HepG2 (cell line): ENCODE measurements at regions not wholly inside any gene's neighbourhood (a gene's known extent, or its start where the extent isn't known, plus 50 kb on each side); places are given as distances from the start of the nearest gene placed in this dataset.

Source experiments
- ATAC-seq: fragments of 200-7000 bp; cut with Tn5 transposase; 3 replicates; pipeline ENCODE4 v1.9.1; 2020; ENCODE audit warnings: mild to moderate bottlenecking, moderate library complexity
- BruUV-seq: library from RNA; stranded (reverse); fragments of 400-500 nt; replicated peaks from 2 replicates; lab custom pipeline; 2021; lab: Mats Ljungman, UMichigan
- CTCF ChIA-PET: fragments of 300-600 bp; formaldehyde crosslinking; extraction: SDS; loops from one replicate; lab custom pipeline; 2021; ENCODE audit warnings: low total read pairs, inconsistent platforms, low intra/inter-chr PET ratio; lab: Yijun Ruan, JAX
- POLR2A ChIA-PET: fragments of 350-600 bp; sonication (Branson Sonifier 250); formaldehyde crosslinking; loops from one replicate; lab custom pipeline; 2020; ENCODE audit warnings: antibody characterized with exemption, inconsistent platforms; lab: Yijun Ruan, JAX
- DNase-seq: peaks from one replicate; pipeline ENCODE4 v3.0.0-alpha.2; 2015; ENCODE audit warnings: low spot score
- FAIRE-seq: peaks from 3 replicates; lab custom pipeline; 2011; peaks lifted over from hg19 to GRCh38; lab: Jason Lieb, UNC
- H2AFZ ChIP-seq: one replicate; pipeline ENCODE4 v1.6.1; 2011; ENCODE audit warnings: low read length, inconsistent platforms
- H3K27ac ChIP-seq: fragments of 300-600 bp; 3 replicates; pipeline ENCODE4 v1.8.0; 2011; ENCODE audit warnings: mixed run types, mild to moderate bottlenecking, mixed read lengths, low read length, inconsistent platforms; ENCODE audit not compliant: insufficient read depth; ENCODE audit errors: extremely low read length
- H3K27me3 ChIP-seq, 2 experiments: fragments of 200-600 bp in 1 of 2; 2 replicates in 1 of 2; 3 replicates in 1 of 2; pipeline versions ENCODE4 v1.6.0 to v1.8.0; 2011; ENCODE audit warnings: low read length in 2 of 2, mild to moderate bottlenecking in 2 of 2, moderate library complexity in 2 of 2, inconsistent platforms in 1 of 2; ENCODE audit not compliant: insufficient read depth in 2 of 2, control insufficient read depth in 1 of 2
- H3K36me3 ChIP-seq, 2 experiments: fragments of 200-600 bp in 1 of 2; replicated peaks in 1 of 2; 2 replicates in 1 of 2; 3 replicates in 1 of 2; pipeline versions ENCODE4 v1.5.1 to v1.8.0; 2011; ENCODE audit warnings: low read length in 2 of 2, inconsistent platforms in 1 of 2; ENCODE audit not compliant: insufficient read depth in 2 of 2, control insufficient read depth in 1 of 2
- H3K4me1 ChIP-seq: 2 replicates; pipeline ENCODE4 v1.5.1; 2012; ENCODE audit warnings: low read length, inconsistent platforms; ENCODE audit not compliant: insufficient read depth
- H3K4me2 ChIP-seq: 2 replicates; pipeline ENCODE4 v1.6.0; 2011; ENCODE audit warnings: low read depth, low read length, inconsistent platforms
- H3K4me3 ChIP-seq, 3 experiments: fragments of 200-600 bp in 1 of 3; sonication (generic), shearing (Covaris generic) in 1 of 3; replicated peaks in 1 of 3; 2 replicates each; pipeline ENCODE4 v1.5.1; 2011 to 2016; ENCODE audit warnings: low read length in 3 of 3, inconsistent platforms in 2 of 3, low read depth in 2 of 3, mild to moderate bottlenecking in 2 of 3, control low read depth in 1 of 3, mixed read lengths in 1 of 3; ENCODE audit not compliant: insufficient read depth in 1 of 3
- H3K79me2 ChIP-seq: one replicate; pipeline ENCODE4 v1.6.1; 2011; ENCODE audit warnings: low read length, inconsistent platforms; ENCODE audit not compliant: insufficient read depth
- H3K9ac ChIP-seq: 2 replicates; pipeline ENCODE4 v1.6.0; 2011; ENCODE audit warnings: mild to moderate bottlenecking, low read depth, low read length, inconsistent platforms; ENCODE audit not compliant: insufficient read depth
- H3K9me3 ChIP-seq: 2 replicates; pipeline ENCODE4 v1.5.1; 2012; ENCODE audit warnings: mild to moderate bottlenecking, low read length
- H4K20me1 ChIP-seq: 2 replicates; pipeline ENCODE4 v1.6.0; 2011; ENCODE audit warnings: inconsistent platforms, mild to moderate bottlenecking, low read length, moderate library complexity; ENCODE audit not compliant: insufficient read depth
- CBFB ChIP-seq: sonication (generic); formaldehyde crosslinking; IDR thresholded peaks from 2 replicates; pipeline ENCODE4 v1.4.0; 2020; ENCODE audit warnings: missing genetic modification reagents
- GABPA ChIP-seq, 2 experiments: IDR thresholded peaks; 2 replicates each; pipeline ENCODE4 v1.6.1; 2011 to 2016; ENCODE audit warnings: low read depth in 2 of 2, low read length in 1 of 2, missing biosample characterization in 1 of 2, missing genetic modification characterization in 1 of 2
- MBD4 ChIP-seq: IDR thresholded peaks from 2 replicates; pipeline ENCODE4 v1.6.1; 2012; ENCODE audit warnings: low read length, inconsistent platforms, borderline replicate concordance
- NFE2L2 ChIP-seq: fragments of 150-350 bp; IDR thresholded peaks from 2 replicates; pipeline ENCODE4 v1.6.1; 2014; ENCODE audit warnings: low read length
- POLR2A ChIP-seq, 2 experiments: IDR thresholded peaks; 2 replicates each; pipeline ENCODE4 v1.6.1; 2011; ENCODE audit warnings: low read depth in 2 of 2, low read length in 2 of 2, mild to moderate bottlenecking in 1 of 2, moderate library complexity in 1 of 2; ENCODE audit not compliant: insufficient read depth in 1 of 2
- PRPF4 ChIP-seq: fragments of 200-400 bp; formaldehyde crosslinking; IDR thresholded peaks from 2 replicates; pipeline ENCODE4 v1.6.1; 2016; ENCODE audit warnings: low read length, low read depth; ENCODE audit not compliant: poor library complexity, severe bottlenecking
- ZNF496 ChIP-seq: sonication (generic); formaldehyde crosslinking; IDR thresholded peaks from 2 replicates; pipeline ENCODE4 v1.8.1; 2023; ENCODE audit warnings: mild to moderate bottlenecking, moderate library complexity, missing genetic modification reagents; ENCODE audit not compliant: insufficient replicate concordance
- ZNF605 ChIP-seq: sonication (generic); formaldehyde crosslinking; IDR thresholded peaks from 2 replicates; pipeline ENCODE4 v1.8.0; 2022; ENCODE audit warnings: mild to moderate bottlenecking, missing genetic modification reagents
- WGBS: methylation state at CpG from one replicate; pipeline ENCODE4 v1.1.6; 2017; ENCODE audit warnings: low lambda C conversion rate; 5-methylcytosine and 5-hydroxymethylcytosine counted together
- in situ Hi-C: cut with HindIII; loops from 2 replicates; pipeline ENCODE4 v1.10.0; 2017; ENCODE audit warnings: low pct_unique_long_range_greater_than_20kb; ENCODE audit not compliant: extremely low pct_ligation_motif_present
- intact Hi-C: fragments of 100-400 bp; cut with micrococcal nuclease; formaldehyde crosslinking; loops from one replicate; pipeline ENCODE4 v1.10.0; 2022; ENCODE audit not compliant: unreplicated experiment
- TF ChIP-seq, protein P1 (sequence below): sonication (generic); formaldehyde crosslinking; IDR thresholded peaks from 2 replicates; pipeline ENCODE4 v1.4.0; 2020; ENCODE audit warnings: missing genetic modification reagents, borderline replicate concordance

DNA sequence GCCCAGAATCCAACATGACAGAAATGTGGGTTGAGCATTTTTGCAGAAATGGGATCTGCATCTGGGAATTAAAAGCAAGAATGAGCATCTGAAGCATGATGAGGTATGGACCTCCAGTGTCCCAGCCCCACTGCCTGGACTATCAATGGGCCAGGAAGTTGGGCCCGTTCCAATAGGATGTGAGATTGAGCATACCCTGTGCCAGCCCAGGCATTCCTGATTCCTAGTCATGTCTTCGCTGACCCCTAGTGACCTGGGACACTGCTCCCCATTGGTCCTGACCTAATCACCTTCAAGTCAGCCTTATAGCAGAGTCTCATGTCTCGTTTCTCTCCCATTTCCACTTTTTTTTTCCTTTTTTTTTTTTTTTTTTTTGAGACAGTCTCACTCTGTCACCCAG is 197.4 kb upstream of the IRX2 start:
- no peak overlapping the region for H3K27ac ChIP-seq
- intact Hi-C loops, result no loop called here
- ATAC-seq (no peak), DNase-seq (no peak), FAIRE-seq (no peak)
- H3K9ac ChIP-seq, result no peak overlapping the region
- BruUV-seq, result no TSS peak
- H3K9me3 ChIP-seq, result no peaks in the 10 kb centered on the region
- H4K20me1 ChIP-seq, result no peaks in the 10 kb centered on the region
- in situ Hi-C loops, result no loop called here
- H3K36me3 ChIP-seq, result no peaks in the 10 kb centered on the region
- no peak overlapping the region for H2AFZ ChIP-seq
- POLR2A ChIA-PET, result no interaction called here
- 0% methylated on average over 2 of the region's 3 CpGs for WGBS
- H3K4me3 ChIP-seq, result no peak overlapping the region
- no peaks in the 10 kb centered on the region for H3K4me1 ChIP-seq
- TF ChIP-seq ZNF496 (CRISPR knock-in tag) (no peak), POLR2A (IDR thresholded peaks at IDR 0.05; ENCODE audit: insufficient read depth in 1 of 2, low read depth in 2 of 2, low read length in 2 of 2) (no peak), MBD4 (no peak), NFE2L2 (no peak), GABPA (IDR thresholded peaks at IDR 0.05; ENCODE audit: low read depth, low read length) (no peak), GABPA (CRISPR knock-in tag; IDR thresholded peaks at IDR 0.05; ENCODE audit: low read depth) (no peak), CBFB (CRISPR knock-in tag) (no peak), PRPF4 (no peak), ZNF605 (CRISPR knock-in tag) (no peak)
- TF ChIP-seq, protein P1, sequence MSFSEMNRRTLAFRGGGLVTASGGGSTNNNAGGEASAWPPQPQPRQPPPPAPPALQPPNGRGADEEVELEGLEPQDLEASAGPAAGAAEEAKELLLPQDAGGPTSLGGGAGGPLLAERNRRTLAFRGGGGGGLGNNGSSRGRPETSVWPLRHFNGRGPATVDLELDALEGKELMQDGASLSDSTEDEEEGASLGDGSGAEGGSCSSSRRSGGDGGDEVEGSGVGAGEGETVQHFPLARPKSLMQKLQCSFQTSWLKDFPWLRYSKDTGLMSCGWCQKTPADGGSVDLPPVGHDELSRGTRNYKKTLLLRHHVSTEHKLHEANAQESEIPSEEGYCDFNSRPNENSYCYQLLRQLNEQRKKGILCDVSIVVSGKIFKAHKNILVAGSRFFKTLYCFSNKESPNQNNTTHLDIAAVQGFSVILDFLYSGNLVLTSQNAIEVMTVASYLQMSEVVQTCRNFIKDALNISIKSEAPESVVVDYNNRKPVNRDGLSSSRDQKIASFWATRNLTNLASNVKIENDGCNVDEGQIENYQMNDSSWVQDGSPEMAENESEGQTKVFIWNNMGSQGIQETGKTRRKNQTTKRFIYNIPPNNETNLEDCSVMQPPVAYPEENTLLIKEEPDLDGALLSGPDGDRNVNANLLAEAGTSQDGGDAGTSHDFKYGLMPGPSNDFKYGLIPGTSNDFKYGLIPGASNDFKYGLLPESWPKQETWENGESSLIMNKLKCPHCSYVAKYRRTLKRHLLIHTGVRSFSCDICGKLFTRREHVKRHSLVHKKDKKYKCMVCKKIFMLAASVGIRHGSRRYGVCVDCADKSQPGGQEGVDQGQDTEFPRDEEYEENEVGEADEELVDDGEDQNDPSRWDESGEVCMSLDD, result no peak
- no peak overlapping the region for H3K4me2 ChIP-seq
- H3K27me3 ChIP-seq, result no peaks in the 10 kb centered on the region
- CTCF ChIA-PET, result no interaction called here
- H3K79me2 ChIP-seq, result no peaks in the 10 kb centered on the region
